ENCODE measurements at regions not wholly inside any gene's neighbourhood (a gene's known extent, or its start where the extent isn't known, plus 50 kb on each side); places are given as distances from the start of the nearest gene placed in this dataset.

GRCh38 chr14:53742233-53742620, 214.4 kb downstream of the BMP4 start (continued):
- TF ChIP-seq SIN3A (conservative IDR thresholded peaks at IDR 0.05 in 1 of 2, IDR thresholded peaks at IDR 0.05 in 1 of 2; ENCODE audit: low read depth in 1 of 2, low read length in 2 of 2) = 0 out of 4 replicates have a peak, but pooled peaks of 1 of the 2 experiments have one; percentile 50
- TF ChIP-seq CREB1 (IDR thresholded peaks at IDR 0.05) = no peak
- TF ChIP-seq TBP (IDR thresholded peaks at IDR 0.05; ENCODE audit: low read depth, low read length) = no peak
- no peak for TF ChIP-seq NRF1 (IDR thresholded peaks at IDR 0.05; ENCODE audit: low read depth, low read length)
- TF ChIP-seq CHD2 (IDR thresholded peaks at IDR 0.05; ENCODE audit: low read length) = no peak
- TF ChIP-seq NANOG (IDR thresholded peaks at IDR 0.05; ENCODE audit: insufficient read depth, low read depth, low read length, poor library complexity, severe bottlenecking) = no peak
- TF ChIP-seq SP2 (IDR thresholded peaks at IDR 0.05; ENCODE audit: low read length) = no peak
- no peak for TF ChIP-seq GABPA (IDR thresholded peaks at IDR 0.05; ENCODE audit: borderline replicate concordance, insufficient read depth, low read length)
- no peak for TF ChIP-seq RXRA (IDR thresholded peaks at IDR 0.05; ENCODE audit: insufficient read depth, low read depth, low read length)
- no peak for TF ChIP-seq HDAC2 (IDR thresholded peaks at IDR 0.05; ENCODE audit: borderline replicate concordance in 1 of 2, low read depth in 2 of 2, low read length in 2 of 2)
- no peak for TF ChIP-seq ZNF274 (IDR thresholded peaks at IDR 0.05; ENCODE audit: borderline replicate concordance, extremely low read depth, low read length)

Measured in H1 (cell line).